Lung (tissue), 11 donors: ENCODE measurements at regions not wholly inside any gene's neighbourhood (a gene's known extent, or its start where the extent isn't known, plus 50 kb on each side); places are given as distances from the start of the nearest gene placed in this dataset.

Experiments
- ATAC-seq: fragments of 200-7000 bp; cut with Tn5 transposase; one replicate; pipeline ENCODE4 v1.9.1; 2020; ENCODE audit warnings: moderate number of reproducible peaks; ENCODE audit not compliant: insufficient read depth, low FRiP score
- DNase-seq, 3 donors: peaks; one replicate each; pipeline ENCODE4 v3.0.0-alpha.2; 2013 to 2017
- H3K27ac ChIP-seq, 2 donors: one replicate each; pipeline ENCODE4 v1.5.1; 2013; ENCODE audit warnings: mild to moderate bottlenecking in 2 of 2, moderate library complexity in 2 of 2, control low read depth in 1 of 2, inconsistent platforms in 1 of 2, low read depth in 1 of 2, low read length in 1 of 2
- H3K27me3 ChIP-seq, 3 donors: one replicate each; pipeline ENCODE4 v1.5.1; 2013; ENCODE audit warnings: low read length in 2 of 3; ENCODE audit not compliant: control insufficient read depth in 3 of 3, insufficient read depth in 3 of 3
- H3K36me3 ChIP-seq, 4 donors: one replicate each; pipeline ENCODE4 v1.5.1; 2013; ENCODE audit warnings: low read length in 4 of 4, mild to moderate bottlenecking in 1 of 4, moderate library complexity in 1 of 4; ENCODE audit not compliant: control insufficient read depth in 4 of 4, insufficient read depth in 4 of 4
- H3K4me1 ChIP-seq, 5 donors: one replicate each; pipeline ENCODE4 v1.5.1; 2013; ENCODE audit warnings: low read length in 5 of 5, mild to moderate bottlenecking in 2 of 5, moderate library complexity in 1 of 5; ENCODE audit not compliant: control insufficient read depth in 5 of 5, insufficient read depth in 5 of 5
- H3K4me3 ChIP-seq: one replicate; pipeline ENCODE4 v1.5.1; 2013; ENCODE audit warnings: mild to moderate bottlenecking, control low read depth, moderate library complexity
- H3K9ac ChIP-seq, 2 donors: one replicate each; pipeline ENCODE4 v1.5.1; 2013; ENCODE audit warnings: low read length in 2 of 2, control low read depth in 1 of 2; ENCODE audit not compliant: insufficient read depth in 1 of 2
- H3K9me3 ChIP-seq, 4 donors: one replicate each; pipeline ENCODE4 v1.5.1; 2013; ENCODE audit warnings: low read length in 3 of 4, mild to moderate bottlenecking in 1 of 4, moderate library complexity in 1 of 4; ENCODE audit not compliant: control insufficient read depth in 4 of 4, insufficient read depth in 3 of 4
- CTCF ChIP-seq: IDR thresholded peaks from 2 replicates; pipeline ENCODE4 v1.5.1; 2012; ENCODE audit warnings: mild to moderate bottlenecking; ENCODE audit errors: control extremely low read depth, extremely low read depth
- WGBS, 2 donors: extraction: QIAGEN DNeasy Blood & Tissue Kit; methylation state at CpG; one replicate each; pipeline ENCODE4 v1.1.7; 2013; 5-methylcytosine and 5-hydroxymethylcytosine counted together
- donor health status: control.
- donor health status: control.
- donor health status: Bipolar disorder and iron deficiency.
- donor health status: healthy.
- donor health status: DM: yes; HTN: yes; CAD: no.

DNA sequence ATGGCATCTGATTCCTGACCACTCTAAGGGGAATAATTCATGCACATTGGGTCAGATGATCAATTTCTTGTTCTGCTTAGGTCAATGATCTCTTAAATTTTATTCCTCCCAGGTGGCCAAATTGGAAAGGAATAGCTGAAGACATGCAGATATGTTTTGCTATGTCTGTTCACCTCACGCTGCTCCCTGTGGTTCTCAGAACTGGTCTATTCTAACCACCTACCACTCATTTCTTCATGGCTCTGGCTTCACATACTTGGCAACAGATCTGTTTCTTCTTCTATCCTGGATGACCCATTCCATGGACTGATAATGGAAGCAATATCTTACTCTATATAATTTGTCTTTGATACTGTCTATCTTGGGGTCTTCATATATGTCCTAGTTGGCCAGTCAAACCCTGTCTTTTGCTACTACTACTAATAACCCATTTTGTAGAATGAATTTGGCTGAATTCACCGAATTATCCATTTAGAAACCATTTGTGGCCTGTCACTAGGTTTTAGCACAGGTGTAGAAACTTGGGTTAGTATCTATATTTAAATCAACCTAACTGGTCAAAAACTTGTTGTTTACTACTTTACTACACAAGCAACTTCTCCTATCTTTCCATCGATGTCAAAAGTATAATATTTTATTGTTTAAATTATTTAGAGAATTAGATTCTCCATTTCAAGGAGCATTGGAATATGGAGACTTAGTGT lies 650.9 kb downstream of the TLE4 start:
- no peaks in the 10 kb centered on the region for H3K4me1 ChIP-seq
- no peak for ATAC-seq
- H3K9me3 ChIP-seq, result no peaks in the 10 kb centered on the region
- no peaks in the 10 kb centered on the region for H3K27me3 ChIP-seq
- H3K36me3 ChIP-seq, result no peaks in the 10 kb centered on the region
- no peak overlapping the region for H3K27ac ChIP-seq
- DNase-seq, result no peak
- 93% methylated on average over 3 of the region's 3 CpGs for WGBS, 2 donors
- no peak for TF ChIP-seq CTCF
- no peak overlapping the region for H3K4me3 ChIP-seq
- no peak overlapping the region for H3K9ac ChIP-seq

GRCh38 chr9:80218328-80218727 lies 646.6 kb downstream of the TLE4 start:
- H3K4me1 ChIP-seq, result no peaks in the 10 kb centered on the region
- no peaks in the 10 kb centered on the region for H3K9me3 ChIP-seq
- H3K27me3 ChIP-seq, result no peaks in the 10 kb centered on the region
- no peak for DNase-seq
- H3K36me3 ChIP-seq, result no peaks in the 10 kb centered on the region
- no peak for ATAC-seq
- no peak overlapping the region for H3K9ac ChIP-seq
- 79% methylated on average over 6 of the region's 6 CpGs for WGBS, 2 donors
- H3K4me3 ChIP-seq, result no peak overlapping the region
- TF ChIP-seq CTCF, result no peak
- no peak overlapping the region for H3K27ac ChIP-seq

DNA sequence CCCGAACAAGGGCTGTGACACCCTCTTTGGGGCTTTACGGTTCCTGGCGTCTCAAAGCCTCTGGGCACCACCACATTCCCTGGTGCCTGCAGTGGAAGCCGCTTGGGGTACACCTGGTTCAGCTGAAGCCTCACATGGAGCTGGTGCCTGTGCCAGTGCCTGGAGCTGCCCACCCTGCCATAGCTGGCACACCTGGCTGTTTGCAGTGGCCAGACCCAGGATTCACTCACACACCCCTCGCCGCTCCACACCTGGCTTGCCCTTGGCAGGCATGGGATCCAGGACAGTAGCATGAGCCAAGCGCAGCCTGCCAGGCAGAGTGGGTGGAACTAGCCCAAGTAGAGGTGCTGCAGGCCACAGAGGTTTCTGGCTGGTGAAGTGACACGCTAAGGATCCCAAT lies 641.8 kb downstream of the TLE4 start:
- TF ChIP-seq CTCF, result no peak
- H3K4me3 ChIP-seq, result no peak overlapping the region
- no peaks in the 10 kb centered on the region for H3K4me1 ChIP-seq
- ATAC-seq, result no peak
- no peak for DNase-seq
- no peaks in the 10 kb centered on the region for H3K36me3 ChIP-seq
- no peak overlapping the region for H3K9ac ChIP-seq
- no peaks in the 10 kb centered on the region for H3K27me3 ChIP-seq
- H3K27ac ChIP-seq, result no peak overlapping the region
- H3K9me3 ChIP-seq, result peaks cover 0 to 15% (median 7%) of the 10 kb centered on the region in 4 donors
- WGBS, 2 donors, result 92 to 96% methylated on average over 8 of the region's 8 CpGs

- Histone ChIP-seq H3K27me3 (no peaks in the 10 kb centered on the region), H3K36me3 (no peaks in the 10 kb centered on the region), H3K4me1 (no peaks in the 10 kb centered on the region), H3K9ac (no peak overlapping the region), H3K27ac (no peak overlapping the region), H3K9me3 (peaks cover 0 to 15% (median 7%) of the 10 kb centered on the region in 4 donors), H3K4me3 (no peak overlapping the region)
- ATAC-seq, result no peak
- no peak for DNase-seq
- no peak for TF ChIP-seq CTCF
Observed at GRCh38 chr9:80208696-80209095, 636.9 kb downstream of the TLE4 start.
